HepG2 (cell line): ENCODE measurements at regions not wholly inside any gene's neighbourhood (a gene's known extent, or its start where the extent isn't known, plus 50 kb on each side); places are given as distances from the start of the nearest gene placed in this dataset.

Experiments
- EED ChIP-seq: sonication (generic); formaldehyde crosslinking; IDR thresholded peaks from 2 replicates; pipeline ENCODE4 v1.5.0; 2020; ENCODE audit warnings: mild to moderate bottlenecking, missing genetic modification reagents
- ISL2 ChIP-seq: sonication (generic); formaldehyde crosslinking; IDR thresholded peaks from 2 replicates; pipeline ENCODE4 v1.5.0; 2020; ENCODE audit warnings: missing genetic modification reagents
- KLF16 ChIP-seq, 2 experiments: sonication (generic) in 1 of 2; formaldehyde crosslinking in 1 of 2; IDR thresholded peaks; 2 replicates each; pipeline versions ENCODE4 v1.6.1 to v1.8.0; 2016 to 2023; ENCODE audit warnings: missing genetic modification reagents in 2 of 2, missing compliant biosample characterization in 1 of 2
- MAFG ChIP-seq: sonication (generic); formaldehyde crosslinking; IDR thresholded peaks from 2 replicates; pipeline ENCODE4 v1.5.1; 2020; ENCODE audit warnings: mild to moderate bottlenecking, missing genetic modification reagents
- RBAK ChIP-seq: sonication (generic); formaldehyde crosslinking; IDR thresholded peaks from 2 replicates; pipeline ENCODE4 v1.5.1; 2020; ENCODE audit warnings: mild to moderate bottlenecking, missing genetic modification reagents
- RORA ChIP-seq: sonication (generic); formaldehyde crosslinking; IDR thresholded peaks from 2 replicates; pipeline ENCODE4 v1.5.0; 2020; ENCODE audit warnings: mild to moderate bottlenecking, missing genetic modification reagents, moderate library complexity
- SCMH1 ChIP-seq: sonication (generic); formaldehyde crosslinking; IDR thresholded peaks from 2 replicates; pipeline ENCODE4 v1.9.0; 2021; ENCODE audit warnings: missing genetic modification reagents, mild to moderate bottlenecking, borderline replicate concordance
- SKI ChIP-seq: fragments of 450-650 bp; IDR thresholded peaks from one replicate; pipeline ENCODE4 v1.6.1; 2018; ENCODE audit warnings: mild to moderate bottlenecking; ENCODE audit not compliant: partially characterized antibody
- SRY ChIP-seq: sonication (generic); formaldehyde crosslinking; IDR thresholded peaks from 2 replicates; pipeline ENCODE4 v1.8.0; 2022; ENCODE audit warnings: mild to moderate bottlenecking, missing genetic modification reagents
- TRIM24 ChIP-seq: sonication (generic); formaldehyde crosslinking; IDR thresholded peaks from 2 replicates; pipeline ENCODE4 v1.8.0; 2022; ENCODE audit warnings: mild to moderate bottlenecking, missing genetic modification reagents
- ZBTB46 ChIP-seq: sonication (generic); formaldehyde crosslinking; IDR thresholded peaks from 2 replicates; pipeline ENCODE4 v1.4.0; 2020; ENCODE audit warnings: mild to moderate bottlenecking, missing genetic modification reagents, borderline replicate concordance
- ZNF232 ChIP-seq: sonication (generic); formaldehyde crosslinking; IDR thresholded peaks from 2 replicates; pipeline ENCODE4 v1.4.0; 2020; ENCODE audit warnings: missing genetic modification reagents, borderline replicate concordance
- ZNF30 ChIP-seq: sonication (generic); formaldehyde crosslinking; IDR thresholded peaks from 2 replicates; pipeline ENCODE4 v1.5.0; 2020; ENCODE audit warnings: mild to moderate bottlenecking, missing genetic modification reagents
- ZNF724P ChIP-seq: sonication (generic); formaldehyde crosslinking; IDR thresholded peaks from 2 replicates; pipeline ENCODE4 v1.8.0; 2022; ENCODE audit warnings: missing genetic modification reagents, borderline replicate concordance
- ZNF781 ChIP-seq: sonication (generic); formaldehyde crosslinking; IDR thresholded peaks from 2 replicates; pipeline ENCODE4 v1.5.1; 2020; ENCODE audit warnings: borderline replicate concordance, mild to moderate bottlenecking, missing genetic modification reagents; ENCODE audit errors: not compliant biosample characterization
- ZXDC ChIP-seq: sonication (generic); formaldehyde crosslinking; IDR thresholded peaks from 2 replicates; pipeline ENCODE4 v1.5.0; 2020; ENCODE audit warnings: mild to moderate bottlenecking, missing genetic modification reagents
- TF ChIP-seq, protein P1 (sequence below): sonication (generic); formaldehyde crosslinking; IDR thresholded peaks from 2 replicates; pipeline ENCODE4 v1.5.0; 2020; ENCODE audit warnings: missing genetic modification reagents
- TF ChIP-seq, protein P2 (sequence below), 2 experiments: sonication (generic) in 1 of 2; formaldehyde crosslinking in 1 of 2; IDR thresholded peaks; 2 replicates each; pipeline versions ENCODE4 v1.5.1 to v1.6.1; 2011 to 2020; ENCODE audit warnings: borderline replicate concordance in 1 of 2, low read depth in 1 of 2, low read length in 1 of 2, mild to moderate bottlenecking in 1 of 2, missing genetic modification reagents in 1 of 2, moderate library complexity in 1 of 2

DNA sequence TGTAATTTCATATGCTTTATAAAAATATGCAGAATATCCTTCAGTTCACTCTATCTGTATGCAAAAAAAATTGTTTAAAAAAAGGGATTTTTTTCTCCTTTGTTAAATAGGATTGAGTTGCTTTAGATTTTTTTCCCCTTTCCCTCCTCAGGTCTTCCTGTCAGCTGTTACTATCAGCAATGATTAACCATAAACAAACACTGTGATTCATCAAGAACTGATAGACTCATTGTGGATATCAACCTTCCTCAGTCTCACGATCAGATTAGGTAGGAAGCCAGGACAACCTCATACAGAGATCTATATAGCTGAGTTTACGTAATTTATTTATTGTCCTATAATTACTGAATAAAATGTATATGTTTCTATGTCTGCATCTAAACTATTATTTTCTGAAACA is 2136.2 kb upstream of the CELF4 start (continued):
- no peak for TF ChIP-seq EED
- no peak for TF ChIP-seq SCMH1 (CRISPR knock-in tag)
- no peak for TF ChIP-seq MAFG (CRISPR knock-in tag)
- TF ChIP-seq ZNF30 (CRISPR knock-in tag): no peak
- TF ChIP-seq ISL2 (CRISPR knock-in tag): no peak
- TF ChIP-seq, protein P1, sequence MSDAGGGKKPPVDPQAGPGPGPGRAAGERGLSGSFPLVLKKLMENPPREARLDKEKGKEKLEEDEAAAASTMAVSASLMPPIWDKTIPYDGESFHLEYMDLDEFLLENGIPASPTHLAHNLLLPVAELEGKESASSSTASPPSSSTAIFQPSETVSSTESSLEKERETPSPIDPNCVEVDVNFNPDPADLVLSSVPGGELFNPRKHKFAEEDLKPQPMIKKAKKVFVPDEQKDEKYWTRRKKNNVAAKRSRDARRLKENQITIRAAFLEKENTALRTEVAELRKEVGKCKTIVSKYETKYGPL (CRISPR knock-in tag): no peak
- no peak for TF ChIP-seq ZXDC
- no peak for TF ChIP-seq SRY
- TF ChIP-seq ZNF724P (CRISPR knock-in tag): no peak
- TF ChIP-seq, protein P2, sequence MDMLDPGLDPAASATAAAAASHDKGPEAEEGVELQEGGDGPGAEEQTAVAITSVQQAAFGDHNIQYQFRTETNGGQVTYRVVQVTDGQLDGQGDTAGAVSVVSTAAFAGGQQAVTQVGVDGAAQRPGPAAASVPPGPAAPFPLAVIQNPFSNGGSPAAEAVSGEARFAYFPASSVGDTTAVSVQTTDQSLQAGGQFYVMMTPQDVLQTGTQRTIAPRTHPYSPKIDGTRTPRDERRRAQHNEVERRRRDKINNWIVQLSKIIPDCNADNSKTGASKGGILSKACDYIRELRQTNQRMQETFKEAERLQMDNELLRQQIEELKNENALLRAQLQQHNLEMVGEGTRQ (IDR thresholded peaks at IDR 0.05; ENCODE audit: low read depth, low read length): no peak
- TF ChIP-seq, protein P2 (CRISPR knock-in tag; IDR thresholded peaks at IDR 0.05; ENCODE audit: borderline replicate concordance): no peak
- TF ChIP-seq KLF16 (CRISPR knock-in tag; IDR thresholded peaks at IDR 0.05): peak in 1 of 2 experiments; percentile 33; a peak in 1 of 4 replicates
- TF ChIP-seq ZNF781 (CRISPR knock-in tag): no peak
- no peak for TF ChIP-seq ZBTB46 (CRISPR knock-in tag)
- no peak for TF ChIP-seq TRIM24 (CRISPR knock-in tag)
- no peak for TF ChIP-seq RBAK (CRISPR knock-in tag)
- TF ChIP-seq ZNF232 (CRISPR knock-in tag): no peak
- no peak for TF ChIP-seq RORA (CRISPR knock-in tag)
- no peak for TF ChIP-seq SKI
